H9 (cell line): ENCODE measurements at regions not wholly inside any gene's neighbourhood (a gene's known extent, or its start where the extent isn't known, plus 50 kb on each side); places are given as distances from the start of the nearest gene placed in this dataset.

Experiments
- DNase-seq: peaks from one replicate; pipeline ENCODE4 v3.0.0-alpha.2; 2017
- H2AFZ ChIP-seq: one replicate; pipeline ENCODE4 v1.6.1; 2013; ENCODE audit warnings: mild to moderate bottlenecking, low read length, control low read depth, moderate library complexity
- H2AK5ac ChIP-seq: 2 replicates; pipeline ENCODE4 v1.6.1; 2013; ENCODE audit warnings: low read length, control low read depth, mixed read lengths; ENCODE audit not compliant: insufficient read length
- H2BK120ac ChIP-seq: one replicate; pipeline ENCODE4 v1.6.1; 2013; ENCODE audit warnings: low read depth, mild to moderate bottlenecking, low read length, control low read depth, inconsistent platforms; ENCODE audit not compliant: poor library complexity, severe bottlenecking
- H2BK12ac ChIP-seq: 2 replicates; pipeline ENCODE4 v1.6.1; 2013; ENCODE audit warnings: low read length, control low read depth, mixed read lengths, low read depth; ENCODE audit not compliant: insufficient read length
- H2BK15ac ChIP-seq: 2 replicates; pipeline ENCODE4 v1.6.1; 2013; ENCODE audit warnings: low read depth, low read length, control low read depth
- H2BK20ac ChIP-seq: one replicate; pipeline ENCODE4 v1.6.1; 2013; ENCODE audit warnings: low read depth, mild to moderate bottlenecking, low read length, control low read depth, inconsistent platforms; ENCODE audit not compliant: poor library complexity, severe bottlenecking
- H2BK5ac ChIP-seq: 2 replicates; pipeline ENCODE4 v1.6.1; 2013; ENCODE audit warnings: low read length, control low read depth, mixed read lengths; ENCODE audit not compliant: insufficient read length
- H3K14ac ChIP-seq: 2 replicates; pipeline ENCODE4 v1.6.1; 2013; ENCODE audit warnings: low read length, control low read depth; ENCODE audit not compliant: insufficient read depth
- H3K18ac ChIP-seq: 2 replicates; pipeline ENCODE4 v1.6.1; 2013; ENCODE audit warnings: low read depth, mild to moderate bottlenecking, mixed read lengths, low read length, control low read depth; ENCODE audit not compliant: insufficient read length
- H3K23ac ChIP-seq: 2 replicates; pipeline ENCODE4 v1.6.1; 2013; ENCODE audit warnings: low read length, control low read depth, mixed read lengths, low read depth; ENCODE audit not compliant: insufficient read length
- H3K23me2 ChIP-seq: 2 replicates; pipeline ENCODE4 v1.6.1; 2013; ENCODE audit warnings: low read depth, mild to moderate bottlenecking, mixed read lengths, low read length, control low read depth; ENCODE audit not compliant: insufficient read length, poor library complexity, severe bottlenecking
- H3K27ac ChIP-seq: 2 replicates; pipeline ENCODE4 v1.5.1; 2013; ENCODE audit warnings: low read length, control low read depth, mixed read lengths, low read depth; ENCODE audit not compliant: insufficient read length
- H3K27me3 ChIP-seq: 2 replicates; pipeline ENCODE4 v1.6.1; 2013; ENCODE audit warnings: low read length, control low read depth, inconsistent platforms; ENCODE audit not compliant: insufficient read depth
- H3K4ac ChIP-seq: 2 replicates; pipeline ENCODE4 v1.6.1; 2013; ENCODE audit warnings: low read depth, mild to moderate bottlenecking, control low read depth, inconsistent platforms, low read length, moderate library complexity
- H3K4me1 ChIP-seq: 2 replicates; pipeline ENCODE4 v1.6.1; 2013; ENCODE audit warnings: low read length, control low read depth, inconsistent platforms; ENCODE audit not compliant: insufficient read depth
- H3K4me2 ChIP-seq: 2 replicates; pipeline ENCODE4 v1.6.1; 2013; ENCODE audit warnings: low read length, control low read depth, mixed read lengths; ENCODE audit not compliant: insufficient read length, insufficient read depth
- H3K56ac ChIP-seq: 2 replicates; pipeline ENCODE4 v1.6.1; 2013; ENCODE audit warnings: low read depth, mild to moderate bottlenecking, mixed read lengths, low read length, control low read depth; ENCODE audit not compliant: insufficient read length
- H3K79me1 ChIP-seq: 2 replicates; pipeline ENCODE4 v1.6.1; 2013; ENCODE audit warnings: low read depth, mild to moderate bottlenecking, moderate library complexity, low read length, control low read depth, inconsistent platforms; ENCODE audit not compliant: insufficient read depth, poor library complexity, severe bottlenecking
- H3K79me2 ChIP-seq: 2 replicates; pipeline ENCODE4 v1.6.1; 2013; ENCODE audit warnings: low read length, control low read depth, inconsistent platforms; ENCODE audit not compliant: insufficient read depth
- H3K9ac ChIP-seq: 2 replicates; pipeline ENCODE4 v1.6.1; 2013; ENCODE audit warnings: low read length, control low read depth, mixed read lengths; ENCODE audit not compliant: insufficient read length; ENCODE audit errors: extremely low read depth
- H3K9me3 ChIP-seq: one replicate; pipeline ENCODE4 v1.6.1; 2013; ENCODE audit warnings: low read depth, low read length, inconsistent platforms; ENCODE audit not compliant: control insufficient read depth
- H3T11ph ChIP-seq: one replicate; pipeline ENCODE4 v1.6.1; 2013; ENCODE audit warnings: mild to moderate bottlenecking, low read length, control low read depth, inconsistent platforms
- H4K20me1 ChIP-seq: one replicate; pipeline ENCODE4 v1.6.1; 2013; ENCODE audit not compliant: control insufficient read depth, insufficient read length, insufficient read depth
- H4K5ac ChIP-seq: 2 replicates; pipeline ENCODE4 v1.6.1; 2013; ENCODE audit warnings: low read depth, mild to moderate bottlenecking, mixed read lengths, low read length, control low read depth; ENCODE audit not compliant: insufficient read length
- H4K8ac ChIP-seq: replicated peaks from 2 replicates; pipeline ENCODE4 v1.6.1; 2013; ENCODE audit warnings: low read length, control low read depth, mixed read lengths, low read depth; ENCODE audit not compliant: insufficient read length
- H4K91ac ChIP-seq: 2 replicates; pipeline ENCODE4 v1.6.1; 2013; ENCODE audit warnings: low read depth, mild to moderate bottlenecking, moderate library complexity, mixed read lengths, low read length, control low read depth; ENCODE audit not compliant: insufficient read length
- H3K27ac Mint-ChIP-seq, 3 experiments: 2 replicates in 2 of 3; 3 replicates in 1 of 3; pipeline ENCODE4 v1.8.0; 2020 to 2021; ENCODE audit warnings: mixed read lengths in 3 of 3, mild to moderate bottlenecking in 1 of 3, moderate library complexity in 1 of 3
- H3K27me3 Mint-ChIP-seq: 2 replicates; pipeline ENCODE4 v1.8.0; 2021; ENCODE audit warnings: low read depth, mild to moderate bottlenecking, moderate library complexity, mixed read lengths
- H3K36me3 Mint-ChIP-seq, 3 experiments: 2 replicates in 2 of 3; 3 replicates in 1 of 3; pipeline ENCODE4 v1.8.0; 2020 to 2021; ENCODE audit warnings: low read depth in 3 of 3, mixed read lengths in 3 of 3; ENCODE audit not compliant: insufficient read depth in 1 of 3
- H3K4me1 Mint-ChIP-seq, 2 experiments: 2 replicates each; pipeline ENCODE4 v1.8.0; 2020; ENCODE audit warnings: mixed read lengths in 2 of 2
- H3K4me3 Mint-ChIP-seq, 2 experiments: 2 replicates in 1 of 2; 3 replicates in 1 of 2; pipeline ENCODE4 v1.8.0; 2020 to 2021; ENCODE audit warnings: mild to moderate bottlenecking in 2 of 2, mixed read lengths in 2 of 2, moderate library complexity in 1 of 2
- H3K9me3 Mint-ChIP-seq, 2 experiments: 2 replicates in 1 of 2; 3 replicates in 1 of 2; pipeline ENCODE4 v1.8.0; 2020; ENCODE audit warnings: mild to moderate bottlenecking in 2 of 2, mixed read lengths in 2 of 2, moderate library complexity in 1 of 2
- WGBS: extraction: QIAGEN DNeasy Blood & Tissue Kit; methylation state at CpG from one replicate; pipeline ENCODE4 v1.1.7; 2013; ENCODE audit warnings: missing lambda C conversion rate, low lambda C conversion rate, mixed read lengths; ENCODE audit not compliant: insufficient read length; ENCODE audit errors: extremely low coverage; 5-methylcytosine and 5-hydroxymethylcytosine counted together
- TF ChIP-seq, protein P1 (sequence below): fragments of 200-600 bp; sonication (generic); conservative IDR thresholded peaks from 3 replicates; pipeline ENCODE4 v1.8.0; 2021; ENCODE audit warnings: antibody characterized with exemption, mild to moderate bottlenecking

DNA sequence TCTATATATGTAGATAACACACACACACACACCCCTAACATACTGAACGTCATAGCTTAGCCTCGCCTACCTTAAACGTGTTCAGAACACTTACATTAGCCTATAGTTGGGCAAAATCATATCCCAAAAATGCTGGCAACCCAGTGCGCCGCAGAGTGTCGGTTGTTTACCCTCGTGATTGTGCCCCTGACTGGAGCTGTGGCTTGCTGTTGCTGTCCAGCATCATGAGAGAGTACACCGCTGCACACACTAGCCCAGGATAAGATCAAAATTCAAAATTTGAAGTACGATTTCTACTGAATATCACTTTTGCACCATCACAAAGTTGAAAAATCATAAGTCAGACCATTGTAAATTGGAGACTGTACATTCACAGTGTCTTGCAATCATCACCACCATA lies 73.1 kb upstream of the COG2 start:
- TF ChIP-seq, protein P1, sequence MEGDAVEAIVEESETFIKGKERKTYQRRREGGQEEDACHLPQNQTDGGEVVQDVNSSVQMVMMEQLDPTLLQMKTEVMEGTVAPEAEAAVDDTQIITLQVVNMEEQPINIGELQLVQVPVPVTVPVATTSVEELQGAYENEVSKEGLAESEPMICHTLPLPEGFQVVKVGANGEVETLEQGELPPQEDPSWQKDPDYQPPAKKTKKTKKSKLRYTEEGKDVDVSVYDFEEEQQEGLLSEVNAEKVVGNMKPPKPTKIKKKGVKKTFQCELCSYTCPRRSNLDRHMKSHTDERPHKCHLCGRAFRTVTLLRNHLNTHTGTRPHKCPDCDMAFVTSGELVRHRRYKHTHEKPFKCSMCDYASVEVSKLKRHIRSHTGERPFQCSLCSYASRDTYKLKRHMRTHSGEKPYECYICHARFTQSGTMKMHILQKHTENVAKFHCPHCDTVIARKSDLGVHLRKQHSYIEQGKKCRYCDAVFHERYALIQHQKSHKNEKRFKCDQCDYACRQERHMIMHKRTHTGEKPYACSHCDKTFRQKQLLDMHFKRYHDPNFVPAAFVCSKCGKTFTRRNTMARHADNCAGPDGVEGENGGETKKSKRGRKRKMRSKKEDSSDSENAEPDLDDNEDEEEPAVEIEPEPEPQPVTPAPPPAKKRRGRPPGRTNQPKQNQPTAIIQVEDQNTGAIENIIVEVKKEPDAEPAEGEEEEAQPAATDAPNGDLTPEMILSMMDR: no peak
- Histone ChIP-seq H3K23ac (no peak overlapping the region), H4K91ac (no peak overlapping the region), H4K5ac (no peak overlapping the region), H3K9me3 (no peaks in the 10 kb centered on the region), H3K18ac (no peak overlapping the region), H2BK5ac (no peak overlapping the region), H3K27ac (no peak overlapping the region), H2BK15ac (no peak overlapping the region), H3K79me1 (no peaks in the 10 kb centered on the region), H2AFZ (no peak overlapping the region), H3K14ac (no peak overlapping the region), H2BK120ac (no peak overlapping the region), H4K8ac (no peak overlapping the region), H3K9ac (no peak overlapping the region), H2BK20ac (no peak overlapping the region), H3K27me3 (no peaks in the 10 kb centered on the region; the same call in 1 of the 2 replicates), H3K4me2 (no peak overlapping the region), H2BK12ac (no peak overlapping the region), H3K79me2 (no peaks in the 10 kb centered on the region), H3K4me1 (no peaks in the 10 kb centered on the region), H4K20me1 (no peaks in the 10 kb centered on the region), H3K4ac (no peak overlapping the region), H3T11ph (no peak overlapping the region), H2AK5ac (no peak overlapping the region), H3K56ac (no peak overlapping the region), H3K23me2 (no peaks in the 10 kb centered on the region)
- Mint-ChIP-seq H3K27ac (no peak overlapping the region), H3K4me3 (no peak overlapping the region), H3K36me3 (no peaks in the 10 kb centered on the region), H3K4me1 (peaks cover 11 to 14% of the 10 kb centered on the region in 2 experiments), H3K9me3 (no peaks in the 10 kb centered on the region), H3K27me3 (peaks cover 10% of the 10 kb centered on the region)
- no peak for DNase-seq
- WGBS: no CpG with 5 or more reads among the region's 9 CpGs
